ENCODE measurements at regions not wholly inside any gene's neighbourhood (a gene's known extent, or its start where the extent isn't known, plus 50 kb on each side); places are given as distances from the start of the nearest gene placed in this dataset.
A peak's percentile ranks its signal among the peaks of the same experiment; 100 is the strongest.

DNA sequence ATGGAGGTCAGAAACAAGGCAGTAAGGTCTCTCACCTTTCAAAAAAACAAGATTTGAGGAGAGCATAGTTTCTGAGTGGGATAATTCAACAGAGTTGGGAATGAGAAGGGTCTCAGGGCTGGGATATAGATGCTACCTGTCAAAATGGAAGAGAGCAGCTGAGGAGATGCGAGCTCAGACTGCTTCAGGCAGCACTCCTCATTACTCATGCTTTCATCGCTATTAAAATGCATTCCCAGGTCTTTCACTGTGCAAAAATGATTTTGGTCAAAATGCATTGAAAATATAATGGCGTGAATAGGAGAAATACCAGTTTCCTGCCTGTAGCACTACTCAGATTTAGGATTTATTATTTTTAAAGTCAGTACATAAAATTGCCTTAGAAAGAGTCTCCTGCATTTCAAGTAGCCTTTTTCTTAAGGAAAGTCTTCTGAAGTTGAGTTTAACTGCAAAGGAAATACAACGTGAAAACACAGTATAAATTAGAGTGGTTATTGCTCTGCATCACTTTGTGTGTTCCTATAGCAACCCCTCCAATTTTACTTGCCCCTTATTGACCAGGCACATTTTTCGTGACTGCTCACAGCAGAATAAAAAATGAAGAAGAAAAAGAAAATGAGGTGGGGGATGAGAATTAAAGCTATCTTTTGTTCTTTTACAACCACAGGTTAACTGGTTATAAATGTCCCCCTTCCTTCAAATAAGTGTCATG is 724.8 kb upstream of the SEMA6A start:
- Histone ChIP-seq H3K4me3 (ENCODE audit: low read depth, low read length) (no peak overlapping the region), H3K27me3 (ENCODE audit: control insufficient read depth, insufficient read depth, low read length) (no peaks in the 10 kb centered on the region), H3K36me3 (ENCODE audit: control insufficient read depth, insufficient read depth, low read length) (no peaks in the 10 kb centered on the region)
- DNase-seq (ENCODE audit: low read depth) (no peak), FAIRE-seq (peak; percentile 60)
- TF ChIP-seq, protein P1, sequence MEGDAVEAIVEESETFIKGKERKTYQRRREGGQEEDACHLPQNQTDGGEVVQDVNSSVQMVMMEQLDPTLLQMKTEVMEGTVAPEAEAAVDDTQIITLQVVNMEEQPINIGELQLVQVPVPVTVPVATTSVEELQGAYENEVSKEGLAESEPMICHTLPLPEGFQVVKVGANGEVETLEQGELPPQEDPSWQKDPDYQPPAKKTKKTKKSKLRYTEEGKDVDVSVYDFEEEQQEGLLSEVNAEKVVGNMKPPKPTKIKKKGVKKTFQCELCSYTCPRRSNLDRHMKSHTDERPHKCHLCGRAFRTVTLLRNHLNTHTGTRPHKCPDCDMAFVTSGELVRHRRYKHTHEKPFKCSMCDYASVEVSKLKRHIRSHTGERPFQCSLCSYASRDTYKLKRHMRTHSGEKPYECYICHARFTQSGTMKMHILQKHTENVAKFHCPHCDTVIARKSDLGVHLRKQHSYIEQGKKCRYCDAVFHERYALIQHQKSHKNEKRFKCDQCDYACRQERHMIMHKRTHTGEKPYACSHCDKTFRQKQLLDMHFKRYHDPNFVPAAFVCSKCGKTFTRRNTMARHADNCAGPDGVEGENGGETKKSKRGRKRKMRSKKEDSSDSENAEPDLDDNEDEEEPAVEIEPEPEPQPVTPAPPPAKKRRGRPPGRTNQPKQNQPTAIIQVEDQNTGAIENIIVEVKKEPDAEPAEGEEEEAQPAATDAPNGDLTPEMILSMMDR (IDR thresholded peaks at IDR 0.05; ENCODE audit: insufficient read depth, low read length, severe bottlenecking), result no peak

DNA sequence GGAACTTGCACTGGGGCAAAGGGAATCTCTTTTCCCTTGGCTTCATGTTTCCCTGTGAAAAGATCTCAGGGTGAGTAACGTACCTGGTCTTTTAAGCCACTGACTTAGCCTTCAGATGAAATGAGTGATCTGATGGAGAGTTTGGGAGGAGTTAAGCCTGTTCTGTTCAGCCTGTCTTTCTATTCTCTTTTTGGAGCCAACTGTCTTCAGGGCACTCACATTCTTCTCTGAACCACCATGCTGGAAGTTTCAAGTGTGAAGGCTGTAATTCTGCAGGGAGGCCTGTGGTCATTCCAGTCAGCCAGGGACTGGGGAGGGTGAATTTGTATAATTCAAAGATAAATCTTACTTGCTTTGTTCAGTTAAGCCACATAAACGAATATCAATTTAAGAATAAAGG is 722.2 kb upstream of the SEMA6A start:
- DNase-seq (ENCODE audit: low read depth), result no peak
- TF ChIP-seq, protein P1 (IDR thresholded peaks at IDR 0.05; ENCODE audit: insufficient read depth, low read length, severe bottlenecking), result no peak

DNA sequence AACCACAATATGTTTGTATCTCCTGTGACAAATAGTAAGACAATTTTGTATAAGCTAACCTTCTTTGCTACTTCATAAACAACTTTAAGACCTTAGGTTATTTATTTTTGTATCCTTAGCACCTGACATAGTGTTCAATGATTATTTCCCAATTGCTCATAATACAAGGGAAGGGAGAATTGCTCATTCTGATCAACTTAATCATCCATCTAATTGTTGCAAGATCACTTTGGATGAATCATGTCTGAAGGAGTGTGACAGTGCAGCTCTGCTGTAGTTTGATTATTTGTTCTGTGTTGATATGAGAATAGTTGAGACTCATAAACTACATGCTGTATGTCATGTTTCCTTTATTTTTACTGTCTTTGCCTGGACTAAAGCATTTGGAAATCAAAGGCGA is 721.3 kb upstream of the SEMA6A start:
- DNase-seq (ENCODE audit: low read depth) (peak; percentile 74), FAIRE-seq (no peak)
- Histone ChIP-seq H3K36me3 (ENCODE audit: control insufficient read depth, insufficient read depth, low read length) (no peaks in the 10 kb centered on the region), H3K27me3 (ENCODE audit: control insufficient read depth, insufficient read depth, low read length) (no peaks in the 10 kb centered on the region), H3K4me3 (ENCODE audit: low read depth, low read length) (no peak overlapping the region)
- TF ChIP-seq, protein P1 (IDR thresholded peaks at IDR 0.05; ENCODE audit: insufficient read depth, low read length, severe bottlenecking), result no peak

More for the DNA sequence above, 722.2 kb upstream of the SEMA6A start:
- Histone ChIP-seq H3K27me3 (ENCODE audit: control insufficient read depth, insufficient read depth, low read length) (no peaks in the 10 kb centered on the region), H3K4me3 (ENCODE audit: low read depth, low read length) (no peak overlapping the region), H3K36me3 (ENCODE audit: control insufficient read depth, insufficient read depth, low read length) (no peaks in the 10 kb centered on the region)
- no peak for FAIRE-seq

DNA sequence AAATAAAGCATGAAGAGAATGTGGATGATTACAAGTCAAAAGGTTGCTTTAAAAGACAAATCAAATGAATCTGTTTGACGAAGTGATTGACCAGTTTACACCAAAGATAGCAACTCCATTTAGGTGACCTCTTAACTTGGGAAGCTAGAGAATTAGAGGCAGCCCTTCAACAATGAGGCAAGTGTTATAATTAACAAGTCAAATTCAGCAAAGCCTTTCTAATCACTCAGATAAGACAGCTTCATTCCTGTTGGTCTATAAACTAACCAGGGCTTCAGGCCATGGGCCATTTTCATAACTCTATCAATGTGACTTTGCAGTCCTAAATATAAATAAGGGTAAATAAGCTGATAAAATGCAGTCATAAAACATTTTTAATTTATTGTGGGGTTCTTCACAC is 712.2 kb upstream of the SEMA6A start:
- no peaks in the 10 kb centered on the region for H3K27me3 ChIP-seq (ENCODE audit: control insufficient read depth, insufficient read depth, low read length)
- H3K36me3 ChIP-seq (ENCODE audit: control insufficient read depth, insufficient read depth, low read length), result no peaks in the 10 kb centered on the region
- no peak for FAIRE-seq
- TF ChIP-seq, protein P1 (IDR thresholded peaks at IDR 0.05; ENCODE audit: insufficient read depth, low read length, severe bottlenecking), result no peak
- DNase-seq (ENCODE audit: low read depth), result no peak
- H3K4me3 ChIP-seq (ENCODE audit: low read depth, low read length), result no peak overlapping the region

DNA sequence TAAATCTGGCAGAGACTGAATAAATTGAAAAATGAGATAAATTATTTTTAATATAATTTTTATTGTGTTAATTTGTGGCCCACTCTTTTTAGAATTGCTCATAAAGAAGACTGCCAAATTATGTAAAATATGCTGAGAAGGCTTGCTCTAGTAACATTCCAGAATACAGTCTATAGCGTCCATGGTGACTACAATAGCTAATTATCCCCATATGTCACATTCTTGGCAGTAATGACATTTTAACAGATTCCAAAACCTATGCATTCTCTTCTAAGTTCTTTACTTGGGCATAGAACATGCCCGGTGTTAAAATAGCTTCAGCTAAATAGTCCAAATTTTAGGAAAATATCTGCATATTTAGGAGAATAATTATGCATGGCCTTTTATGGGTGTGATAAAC is 697.0 kb upstream of the SEMA6A start:
- no peak for FAIRE-seq
- TF ChIP-seq, protein P1 (IDR thresholded peaks at IDR 0.05; ENCODE audit: insufficient read depth, low read length, severe bottlenecking), result no peak
- Histone ChIP-seq H3K4me3 (ENCODE audit: low read depth, low read length) (no peak overlapping the region), H3K36me3 (ENCODE audit: control insufficient read depth, insufficient read depth, low read length) (no peaks in the 10 kb centered on the region), H3K27me3 (ENCODE audit: control insufficient read depth, insufficient read depth, low read length) (no peaks in the 10 kb centered on the region)
- DNase-seq (ENCODE audit: low read depth), result no peak

DNA sequence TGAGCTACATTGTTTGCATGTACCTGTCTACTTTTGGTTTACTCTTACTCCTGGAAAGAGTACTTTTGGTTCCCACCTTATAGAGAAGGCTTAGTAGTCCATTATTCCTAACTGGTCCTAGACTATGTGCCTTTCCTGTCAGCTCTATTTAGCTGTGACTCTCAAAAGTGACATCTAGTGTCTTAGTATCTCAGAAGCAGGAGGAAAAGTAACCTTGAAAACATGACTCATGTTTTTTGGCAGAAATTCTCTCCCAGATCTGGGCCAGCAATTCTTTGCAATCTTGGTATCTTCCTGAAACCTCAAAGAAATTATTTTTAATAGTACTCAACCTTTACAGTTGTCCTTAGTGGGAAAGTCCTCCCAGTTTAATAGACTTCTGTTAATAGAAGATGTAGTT is 691.7 kb upstream of the SEMA6A start:
- TF ChIP-seq, protein P1 (IDR thresholded peaks at IDR 0.05; ENCODE audit: insufficient read depth, low read length, severe bottlenecking), result no peak
- Histone ChIP-seq H3K27me3 (ENCODE audit: control insufficient read depth, insufficient read depth, low read length) (no peaks in the 10 kb centered on the region), H3K4me3 (ENCODE audit: low read depth, low read length) (no peak overlapping the region), H3K36me3 (ENCODE audit: control insufficient read depth, insufficient read depth, low read length) (no peaks in the 10 kb centered on the region)
- FAIRE-seq (no peak), DNase-seq (ENCODE audit: low read depth) (peak; percentile 38)

All from bronchial epithelial cell (primary cell).